Activated CD4-positive, alpha-beta T cell treated with anti-CD3 and anti-CD28 coated beads, Interleukin-2, amount 10 ng/mL, durations not matched to agents 7 days and 5 days (primary cell): ENCODE measurements at regions not wholly inside any gene's neighbourhood (a gene's known extent, or its start where the extent isn't known, plus 50 kb on each side); places are given as distances from the start of the nearest gene placed in this dataset.

Experiments
- CTCF ChIA-PET: fragments of 350-600 bp; sonication (Branson Sonifier 250); formaldehyde crosslinking; loops from one replicate; lab custom pipeline; 2021; ENCODE audit warnings: antibody characterized with exemption; lab: Charles Lee
- POLR2A ChIA-PET: fragments of 350-600 bp; sonication (Branson Sonifier 250); formaldehyde crosslinking; loops from one replicate; lab custom pipeline; 2021; ENCODE audit warnings: antibody characterized with exemption; lab: Charles Lee
- DNase-seq: peaks from one replicate; pipeline ENCODE4 v3.0.0-alpha.2; 2020
- H3K27ac Mint-ChIP-seq: one replicate; pipeline ENCODE4 v1.8.0; 2021; ENCODE audit warnings: mild to moderate bottlenecking, moderate library complexity, mixed read lengths
- H3K27me3 Mint-ChIP-seq: one replicate; pipeline ENCODE4 v1.8.0; 2021; ENCODE audit warnings: mixed read lengths
- H3K36me3 Mint-ChIP-seq: one replicate; pipeline ENCODE4 v1.8.0; 2021; ENCODE audit warnings: low read depth, mixed read lengths
- H3K4me1 Mint-ChIP-seq: one replicate; pipeline ENCODE4 v1.8.0; 2021; ENCODE audit warnings: mixed read lengths
- H3K4me3 Mint-ChIP-seq: one replicate; pipeline ENCODE4 v1.8.0; 2021; ENCODE audit warnings: mild to moderate bottlenecking, moderate library complexity, mixed read lengths
- H3K9me3 Mint-ChIP-seq: one replicate; pipeline ENCODE4 v1.8.0; 2021; ENCODE audit warnings: mixed read lengths

DNA sequence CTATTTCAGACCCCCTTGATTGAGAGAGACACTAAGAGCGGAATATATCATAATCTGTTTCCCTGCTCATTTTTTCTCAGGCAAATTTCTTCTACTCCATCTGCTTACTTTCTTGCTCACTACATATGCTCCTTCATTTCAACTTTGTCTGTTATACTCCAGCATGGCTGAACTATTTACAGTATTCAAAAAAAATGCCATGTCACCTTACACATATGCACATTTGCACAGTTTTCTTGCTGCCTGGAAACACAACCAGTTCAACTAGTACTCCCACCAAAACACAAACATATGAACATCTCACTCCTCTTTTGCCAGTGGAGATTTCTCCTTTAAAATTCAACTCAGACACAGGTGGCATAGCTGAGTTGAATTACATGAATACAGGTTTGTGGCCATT lies 1142.1 kb upstream of the CADM2 start:
- ChIA-PET POLR2A (no interaction called here), CTCF (no interaction called here)
- H3K36me3 Mint-ChIP-seq, result no peaks in the 10 kb centered on the region
- no peak for DNase-seq
- no peak overlapping the region for H3K27ac Mint-ChIP-seq
- no peaks in the 10 kb centered on the region for H3K4me1 Mint-ChIP-seq
- no peaks in the 10 kb centered on the region for H3K27me3 Mint-ChIP-seq
- no peak overlapping the region for H3K4me3 Mint-ChIP-seq
- H3K9me3 Mint-ChIP-seq, result peaks cover 2% of the 10 kb centered on the region

DNA sequence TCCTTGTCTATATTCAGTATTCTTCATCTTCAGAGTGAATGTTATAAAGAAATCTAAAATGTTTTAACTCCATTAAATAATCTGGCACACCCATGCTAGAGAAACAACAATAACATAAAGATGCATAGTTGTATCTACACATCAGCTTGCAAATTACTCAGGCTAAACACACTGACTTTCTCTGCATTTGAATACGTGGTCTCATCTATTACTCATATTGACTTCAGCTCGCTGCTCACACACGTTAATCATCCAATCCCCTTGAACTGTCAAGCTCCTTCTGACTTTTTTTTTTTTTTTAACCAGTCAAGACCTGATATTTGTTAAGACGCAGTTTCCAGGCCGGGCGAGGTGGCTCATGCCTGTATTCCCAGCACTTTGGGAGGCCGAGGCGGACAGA lies 1137.3 kb upstream of the CADM2 start:
- Mint-ChIP-seq H3K9me3 (no peaks in the 10 kb centered on the region), H3K4me1 (no peaks in the 10 kb centered on the region), H3K27me3 (no peaks in the 10 kb centered on the region), H3K27ac (no peak overlapping the region), H3K36me3 (no peaks in the 10 kb centered on the region), H3K4me3 (no peak overlapping the region)
- POLR2A ChIA-PET, result no interaction called here
- no peak for DNase-seq
- CTCF ChIA-PET, result no interaction called here

- DNase-seq, result no peak
- POLR2A ChIA-PET, result no interaction called here
- Mint-ChIP-seq H3K4me3 (no peak overlapping the region), H3K27ac (no peak overlapping the region), H3K36me3 (no peaks in the 10 kb centered on the region), H3K27me3 (no peaks in the 10 kb centered on the region), H3K4me1 (no peaks in the 10 kb centered on the region), H3K9me3 (no peaks in the 10 kb centered on the region)
- CTCF ChIA-PET, result no interaction called here
These were observed 1135.7 kb upstream of the CADM2 start for GRCh38 chr3:83823095-83823494.

GRCh38 chr3:83835040-83835439 lies 1123.7 kb upstream of the CADM2 start:
- Mint-ChIP-seq H3K27ac (no peak overlapping the region), H3K27me3 (no peaks in the 10 kb centered on the region), H3K36me3 (no peaks in the 10 kb centered on the region), H3K9me3 (no peaks in the 10 kb centered on the region), H3K4me1 (no peaks in the 10 kb centered on the region), H3K4me3 (no peak overlapping the region)
- DNase-seq, result no peak
- CTCF ChIA-PET, result no interaction called here
- POLR2A ChIA-PET, result no interaction called here

GRCh38 chr3:83842511-83842910 lies 1116.3 kb upstream of the CADM2 start:
- POLR2A ChIA-PET, result no interaction called here
- CTCF ChIA-PET, result no interaction called here
- Mint-ChIP-seq H3K4me1 (no peaks in the 10 kb centered on the region), H3K27ac (no peak overlapping the region), H3K4me3 (no peak overlapping the region), H3K36me3 (no peaks in the 10 kb centered on the region), H3K9me3 (no peaks in the 10 kb centered on the region), H3K27me3 (no peaks in the 10 kb centered on the region)
- DNase-seq, result no peak

GRCh38 chr3:83843716-83844115 lies 1115.1 kb upstream of the CADM2 start:
- POLR2A ChIA-PET, result no interaction called here

DNA sequence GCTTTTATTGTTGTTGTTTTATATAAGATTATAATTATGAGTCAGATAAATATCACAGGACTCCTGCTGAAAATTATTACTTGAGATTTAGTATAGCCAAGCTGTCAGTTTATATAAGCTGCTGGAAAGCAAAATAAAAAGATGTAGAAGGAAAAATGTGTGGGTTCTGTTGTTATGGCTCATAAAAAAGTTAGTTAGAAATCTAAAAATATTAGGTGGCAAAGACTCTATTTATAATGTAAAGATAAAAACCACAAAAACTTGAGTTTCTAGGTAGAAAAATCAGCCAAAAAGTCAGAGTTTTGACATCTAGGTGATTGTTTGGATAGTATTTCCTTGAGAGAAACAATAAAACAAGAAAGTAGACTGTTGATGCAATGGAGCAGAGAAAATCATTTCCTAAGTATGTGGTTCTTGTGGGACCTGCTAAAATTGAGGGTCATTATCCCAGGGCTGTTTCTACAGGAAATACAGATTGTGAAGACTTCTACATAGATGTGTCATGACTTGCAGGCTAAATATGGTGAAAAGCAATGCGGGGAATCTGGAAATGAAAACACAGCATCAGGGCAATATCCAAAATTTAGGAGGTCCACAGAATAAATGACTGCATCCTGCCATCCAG lies 1109.6 kb upstream of the CADM2 start:
- Mint-ChIP-seq H3K9me3 (peaks cover 10% of the 10 kb centered on the region), H3K27me3 (no peaks in the 10 kb centered on the region), H3K4me3 (no peak overlapping the region), H3K27ac (no peak overlapping the region), H3K4me1 (no peaks in the 10 kb centered on the region), H3K36me3 (no peaks in the 10 kb centered on the region)
- POLR2A ChIA-PET, result no interaction called here
- no peak for DNase-seq
- CTCF ChIA-PET, result no interaction called here

More at GRCh38 chr3:83843716-83844115, 1115.1 kb upstream of the CADM2 start:
- Mint-ChIP-seq H3K4me3 (no peak overlapping the region), H3K9me3 (no peaks in the 10 kb centered on the region), H3K27me3 (no peaks in the 10 kb centered on the region), H3K4me1 (no peaks in the 10 kb centered on the region), H3K36me3 (no peaks in the 10 kb centered on the region), H3K27ac (no peak overlapping the region)
- no peak for DNase-seq
- CTCF ChIA-PET, result no interaction called here

GRCh38 chr3:83863380-83863779 lies 1095.4 kb upstream of the CADM2 start:
- H3K36me3 Mint-ChIP-seq, result no peaks in the 10 kb centered on the region
- ChIA-PET CTCF (no interaction called here), POLR2A (no interaction called here)
- H3K9me3 Mint-ChIP-seq, result peaks cover 9% of the 10 kb centered on the region
- H3K4me1 Mint-ChIP-seq, result no peaks in the 10 kb centered on the region
- DNase-seq, result no peak
- H3K27ac Mint-ChIP-seq, result no peak overlapping the region
- no peaks in the 10 kb centered on the region for H3K27me3 Mint-ChIP-seq
- no peak overlapping the region for H3K4me3 Mint-ChIP-seq

DNA sequence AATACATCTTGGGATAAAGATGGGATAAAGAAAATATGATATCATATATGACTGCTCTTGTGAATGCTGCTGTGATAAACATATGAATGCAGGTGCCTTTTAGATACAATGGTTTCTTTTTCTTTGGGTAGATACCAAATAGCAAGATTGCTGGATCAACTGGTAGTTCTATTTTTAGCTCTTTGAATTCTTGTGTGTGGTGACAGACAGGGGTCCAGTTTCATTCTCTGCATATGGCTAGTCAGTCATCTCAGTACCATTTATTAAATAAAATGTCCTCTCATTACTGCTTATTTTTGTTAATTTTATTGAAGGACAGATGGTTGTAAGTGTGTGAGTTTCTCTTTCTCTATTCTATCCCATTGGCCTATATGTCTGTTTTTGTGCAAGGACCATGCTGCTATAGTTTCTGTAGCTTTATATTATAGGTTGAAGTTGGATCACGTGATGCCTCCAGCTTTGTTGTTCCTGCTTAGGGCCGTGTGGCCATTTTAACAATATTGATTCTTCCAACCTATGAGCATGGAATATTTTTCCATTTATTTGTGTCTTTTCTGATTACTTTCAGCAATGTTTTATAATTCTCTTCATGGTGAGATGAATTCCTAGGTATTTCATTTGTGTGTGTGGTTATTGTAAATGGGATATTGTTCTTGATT lies 1089.8 kb upstream of the CADM2 start:
- no peaks in the 10 kb centered on the region for H3K27me3 Mint-ChIP-seq
- H3K4me1 Mint-ChIP-seq, result no peaks in the 10 kb centered on the region
- no peak overlapping the region for H3K4me3 Mint-ChIP-seq
- ChIA-PET POLR2A (no interaction called here), CTCF (no interaction called here)
- no peak for DNase-seq
- H3K36me3 Mint-ChIP-seq, result no peaks in the 10 kb centered on the region
- H3K9me3 Mint-ChIP-seq, result no peaks in the 10 kb centered on the region
- H3K27ac Mint-ChIP-seq, result no peak overlapping the region

DNA sequence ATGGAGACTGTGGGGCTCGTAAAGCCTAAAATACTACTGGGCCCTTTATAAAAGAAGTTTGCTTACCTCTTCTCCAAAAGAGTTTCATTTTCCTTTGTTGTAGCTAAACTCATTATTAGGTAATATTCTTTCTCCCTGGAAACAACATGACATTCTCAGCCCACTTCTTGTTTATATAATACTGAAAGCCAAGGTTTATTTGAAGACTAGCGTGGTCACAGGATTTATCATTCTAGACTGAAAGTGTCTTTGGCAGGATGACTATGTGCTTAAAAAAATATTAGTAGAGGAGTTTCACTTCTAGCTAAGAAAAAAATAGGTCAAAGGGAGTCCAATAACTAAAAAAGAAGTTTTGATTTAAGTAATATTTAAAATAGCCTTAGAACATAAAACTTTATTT lies 1085.2 kb upstream of the CADM2 start:
- Mint-ChIP-seq H3K36me3 (no peaks in the 10 kb centered on the region), H3K27ac (no peak overlapping the region), H3K27me3 (no peaks in the 10 kb centered on the region), H3K9me3 (peaks cover 3% of the 10 kb centered on the region), H3K4me1 (no peaks in the 10 kb centered on the region), H3K4me3 (no peak overlapping the region)
- ChIA-PET POLR2A (no interaction called here), CTCF (no interaction called here)
- DNase-seq, result no peak

DNA sequence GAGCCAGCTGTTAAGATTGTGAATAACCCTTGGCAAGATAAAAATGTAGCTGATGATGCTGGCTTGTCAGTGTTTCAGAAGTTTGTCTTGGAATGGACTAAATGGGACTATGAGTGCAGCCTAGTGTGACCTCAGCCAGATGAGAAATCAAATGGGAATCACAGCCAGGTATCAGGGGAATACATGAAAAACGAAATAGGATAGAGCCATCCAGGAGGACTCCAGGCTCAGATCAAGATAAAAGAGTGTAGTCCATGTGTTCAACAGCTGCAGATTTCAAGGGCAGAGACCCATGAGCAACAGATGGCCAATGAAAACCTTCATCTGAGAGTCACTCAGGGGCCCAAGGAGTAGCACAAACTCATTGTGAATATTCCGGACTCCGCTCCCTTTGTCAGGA lies 1080.9 kb upstream of the CADM2 start:
- Mint-ChIP-seq H3K27me3 (no peaks in the 10 kb centered on the region), H3K4me1 (no peaks in the 10 kb centered on the region), H3K36me3 (no peaks in the 10 kb centered on the region), H3K4me3 (no peak overlapping the region), H3K9me3 (peaks cover 5% of the 10 kb centered on the region), H3K27ac (no peak overlapping the region)
- no peak for DNase-seq
- POLR2A ChIA-PET, result no interaction called here
- CTCF ChIA-PET, result no interaction called here

GRCh38 chr3:83882701-83883100 lies 1076.1 kb upstream of the CADM2 start:
- Mint-ChIP-seq H3K27me3 (no peaks in the 10 kb centered on the region), H3K36me3 (no peaks in the 10 kb centered on the region), H3K4me3 (no peak overlapping the region), H3K9me3 (peaks cover 2% of the 10 kb centered on the region), H3K4me1 (no peaks in the 10 kb centered on the region), H3K27ac (no peak overlapping the region)
- no peak for DNase-seq
- POLR2A ChIA-PET, result no interaction called here
- CTCF ChIA-PET, result no interaction called here

GRCh38 chr3:83890039-83890762 lies 1068.6 kb upstream of the CADM2 start:
- peaks cover 7% of the 10 kb centered on the region for H3K9me3 Mint-ChIP-seq
- no peaks in the 10 kb centered on the region for H3K27me3 Mint-ChIP-seq
- no peak overlapping the region for H3K4me3 Mint-ChIP-seq
- H3K27ac Mint-ChIP-seq, result no peak overlapping the region
- ChIA-PET POLR2A (no interaction called here), CTCF (no interaction called here)
- no peaks in the 10 kb centered on the region for H3K4me1 Mint-ChIP-seq
- no peaks in the 10 kb centered on the region for H3K36me3 Mint-ChIP-seq
- DNase-seq, result no peak
